Sigmoid colon (tissue), 3 donors: ENCODE measurements at regions not wholly inside any gene's neighbourhood (a gene's known extent, or its start where the extent isn't known, plus 50 kb on each side); places are given as distances from the start of the nearest gene placed in this dataset.

Source experiments
- CTCF ChIP-seq, 4 experiments: fragments of 450-650 bp in 3 of 4; fragments of 200-600 bp in 1 of 4; IDR thresholded peaks; one replicate each; pipeline ENCODE4 v1.5.1; 2016 to 2019; ENCODE audit warnings: antibody characterized with exemption in 4 of 4, mild to moderate bottlenecking in 3 of 4, moderate library complexity in 2 of 4
- POLR2A ChIP-seq, 2 donors: fragments of 450-650 bp; IDR thresholded peaks; one replicate each; pipeline ENCODE4 v1.6.1; 2016; ENCODE audit warnings: antibody characterized with exemption in 2 of 2, mild to moderate bottlenecking in 2 of 2, moderate library complexity in 2 of 2

- TF ChIP-seq CTCF (IDR thresholded peaks at IDR 0.05) (no peak), POLR2A (IDR thresholded peaks at IDR 0.05) (no peak)
These were observed 159.7 kb upstream of the KCNG1 start for GRCh38 chr20:51182571-51182970.
